ENCODE measurements at regions not wholly inside any gene's neighbourhood (a gene's known extent, or its start where the extent isn't known, plus 50 kb on each side); places are given as distances from the start of the nearest gene placed in this dataset.

DNA sequence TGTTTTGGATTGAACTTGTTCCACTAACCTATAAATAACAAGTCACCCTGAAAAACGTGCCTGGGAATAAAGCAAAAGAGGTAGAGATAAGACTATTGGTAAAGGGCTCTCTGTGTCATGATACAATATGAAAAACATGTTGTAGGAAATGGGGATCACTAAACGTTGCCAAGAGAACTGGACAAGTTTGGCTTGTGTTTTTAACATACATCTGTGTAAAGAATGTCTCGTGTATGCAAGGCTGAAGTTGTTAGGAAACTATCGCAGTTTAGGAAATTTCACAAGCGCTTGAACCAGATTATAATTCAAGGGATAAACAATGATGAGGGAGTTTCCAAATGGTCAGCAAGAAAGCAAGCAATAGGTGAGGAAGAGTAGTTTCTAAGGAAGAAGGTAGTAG is 655.8 kb downstream of the PCDH7 start:
- no peak for TF ChIP-seq POLR2A (IDR thresholded peaks at IDR 0.05)
- TF ChIP-seq, protein P1, sequence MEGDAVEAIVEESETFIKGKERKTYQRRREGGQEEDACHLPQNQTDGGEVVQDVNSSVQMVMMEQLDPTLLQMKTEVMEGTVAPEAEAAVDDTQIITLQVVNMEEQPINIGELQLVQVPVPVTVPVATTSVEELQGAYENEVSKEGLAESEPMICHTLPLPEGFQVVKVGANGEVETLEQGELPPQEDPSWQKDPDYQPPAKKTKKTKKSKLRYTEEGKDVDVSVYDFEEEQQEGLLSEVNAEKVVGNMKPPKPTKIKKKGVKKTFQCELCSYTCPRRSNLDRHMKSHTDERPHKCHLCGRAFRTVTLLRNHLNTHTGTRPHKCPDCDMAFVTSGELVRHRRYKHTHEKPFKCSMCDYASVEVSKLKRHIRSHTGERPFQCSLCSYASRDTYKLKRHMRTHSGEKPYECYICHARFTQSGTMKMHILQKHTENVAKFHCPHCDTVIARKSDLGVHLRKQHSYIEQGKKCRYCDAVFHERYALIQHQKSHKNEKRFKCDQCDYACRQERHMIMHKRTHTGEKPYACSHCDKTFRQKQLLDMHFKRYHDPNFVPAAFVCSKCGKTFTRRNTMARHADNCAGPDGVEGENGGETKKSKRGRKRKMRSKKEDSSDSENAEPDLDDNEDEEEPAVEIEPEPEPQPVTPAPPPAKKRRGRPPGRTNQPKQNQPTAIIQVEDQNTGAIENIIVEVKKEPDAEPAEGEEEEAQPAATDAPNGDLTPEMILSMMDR (IDR thresholded peaks at IDR 0.05), result no peak
